HuH-7 (cell line): ENCODE measurements at regions not wholly inside any gene's neighbourhood (a gene's known extent, or its start where the extent isn't known, plus 50 kb on each side); places are given as distances from the start of the nearest gene placed in this dataset.
"Not testable (repeated sequence)": the region's sequence is repeated elsewhere in the genome, so short reads cannot be mapped to it uniquely, and the experiment has no call there.

Experiments
- DNase-seq: peaks from one replicate; pipeline ENCODE4 v3.0.0; 2011; ENCODE audit warnings: low spot score

DNA sequence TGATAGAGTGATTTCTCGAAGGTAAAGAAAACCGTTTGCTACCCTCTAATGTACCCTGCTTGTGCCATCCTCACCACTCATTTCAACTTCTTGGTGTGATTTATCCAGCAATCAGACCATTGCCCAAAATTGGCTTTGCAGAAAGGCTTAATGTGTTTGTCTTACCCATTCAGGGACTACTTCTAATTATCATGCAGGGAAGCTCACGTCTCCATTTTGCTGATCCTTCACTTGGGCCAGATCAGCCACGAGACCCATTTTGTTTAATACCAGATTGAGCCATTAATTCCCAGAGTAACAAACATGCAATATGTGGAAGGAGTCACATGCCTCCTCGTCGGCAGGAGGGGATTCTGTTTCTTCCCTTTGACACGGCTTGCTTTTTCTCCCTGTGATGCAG, 51.1 kb upstream of the CRY1 start:
- no peak for DNase-seq

DNA sequence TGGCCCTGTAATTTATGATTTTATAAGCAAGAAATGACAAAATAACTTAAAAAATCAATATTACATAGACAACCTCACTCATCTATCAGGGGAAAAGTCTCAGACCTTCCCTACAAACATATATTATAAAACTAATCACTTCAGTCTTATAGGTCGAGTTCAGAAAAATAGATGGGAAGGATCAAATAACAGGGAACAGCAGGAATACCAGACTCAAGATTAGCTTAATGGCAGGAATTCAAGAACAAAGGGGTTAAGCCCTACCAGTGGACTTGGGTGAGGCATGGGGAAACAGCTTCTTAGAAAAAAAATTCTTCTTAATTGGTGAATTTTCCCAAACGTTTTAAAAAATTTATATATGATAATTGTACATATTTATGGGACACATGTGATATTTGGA, 51.6 kb upstream of the CRY1 start:
- DNase-seq: no peak

DNA sequence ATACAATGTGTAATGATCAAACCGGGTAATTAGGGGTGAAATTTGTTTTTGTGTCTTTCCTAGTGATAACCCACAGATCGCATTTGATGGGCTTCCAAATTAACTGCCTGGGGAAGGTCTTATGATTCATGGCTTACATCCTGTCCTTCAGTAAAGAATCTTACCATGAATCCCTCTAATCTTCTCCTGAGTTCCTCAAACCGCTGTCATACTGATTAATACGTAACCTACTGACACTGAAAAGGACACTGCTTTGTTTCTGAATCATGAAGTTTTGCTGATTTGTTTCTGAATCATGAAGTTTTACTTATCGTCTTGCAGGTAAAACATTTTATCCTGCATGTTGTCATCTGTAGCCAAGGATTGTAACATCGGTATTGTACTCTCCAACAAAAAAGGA, 52.0 kb upstream of the CRY1 start:
- no peak for DNase-seq

DNA sequence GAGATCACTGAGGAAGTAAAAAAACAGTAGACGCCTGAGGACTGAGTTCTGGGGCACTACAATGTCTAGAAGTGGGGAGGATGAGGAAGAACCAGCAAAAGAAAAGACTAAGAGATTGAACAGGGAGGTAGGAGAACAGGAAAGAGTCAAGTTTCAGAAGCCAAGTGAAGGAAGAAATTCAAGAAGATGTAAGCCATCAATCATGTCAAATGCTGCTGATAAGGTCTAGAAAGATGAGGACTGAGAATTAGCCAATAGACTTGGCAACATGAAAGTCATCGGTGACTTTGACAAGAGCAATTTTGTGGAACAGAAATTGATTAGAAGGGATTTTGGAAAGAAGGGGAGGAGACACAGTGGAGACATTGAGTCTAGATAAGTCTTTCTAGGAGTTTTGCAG, 54.8 kb upstream of the CRY1 start:
- no peak for DNase-seq

DNA sequence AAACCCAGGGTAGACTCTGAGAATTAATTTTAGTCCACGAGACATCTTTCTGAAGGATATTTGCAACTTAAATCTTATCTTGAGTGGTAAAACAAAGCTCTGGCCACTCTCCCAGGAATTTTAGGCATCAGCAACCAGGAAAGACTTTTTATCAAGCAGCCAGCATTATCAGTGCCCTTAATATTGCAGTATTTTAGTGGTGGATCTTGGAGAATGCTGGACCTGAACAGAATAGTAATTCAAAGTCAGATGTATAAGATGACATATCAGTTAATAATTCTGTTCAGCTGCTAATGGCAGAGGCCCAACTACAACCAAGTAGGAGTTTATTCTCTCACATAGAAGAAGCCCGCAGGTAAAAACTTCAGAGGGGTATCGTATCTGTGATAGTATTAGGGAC, 59.0 kb upstream of the CRY1 start:
- no peak for DNase-seq

DNA sequence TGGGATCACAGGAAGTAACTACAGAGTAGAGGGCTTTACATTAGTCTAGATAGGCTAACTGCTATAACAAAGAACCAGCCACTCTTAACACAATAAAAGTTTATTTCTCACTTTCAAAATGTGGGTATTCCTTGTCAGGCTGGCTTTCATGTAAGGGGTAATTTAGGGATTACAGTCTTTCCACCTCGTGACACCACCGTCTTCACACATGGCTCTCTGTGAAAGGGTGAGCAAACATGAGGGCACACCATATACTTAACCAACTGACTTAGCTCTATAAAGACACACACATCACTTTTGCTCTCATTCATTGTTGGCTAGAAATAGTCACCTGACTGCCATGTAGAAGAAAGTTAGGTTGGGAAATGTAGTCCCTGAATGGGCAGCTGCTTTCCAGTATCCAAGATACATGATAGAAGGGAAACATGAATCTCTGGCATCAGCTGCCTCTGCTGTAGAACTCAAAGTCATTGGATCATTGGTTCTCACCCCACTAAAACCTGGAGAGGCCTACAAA, 66.1 kb upstream of the CRY1 start:
- DNase-seq: no peak

DNA sequence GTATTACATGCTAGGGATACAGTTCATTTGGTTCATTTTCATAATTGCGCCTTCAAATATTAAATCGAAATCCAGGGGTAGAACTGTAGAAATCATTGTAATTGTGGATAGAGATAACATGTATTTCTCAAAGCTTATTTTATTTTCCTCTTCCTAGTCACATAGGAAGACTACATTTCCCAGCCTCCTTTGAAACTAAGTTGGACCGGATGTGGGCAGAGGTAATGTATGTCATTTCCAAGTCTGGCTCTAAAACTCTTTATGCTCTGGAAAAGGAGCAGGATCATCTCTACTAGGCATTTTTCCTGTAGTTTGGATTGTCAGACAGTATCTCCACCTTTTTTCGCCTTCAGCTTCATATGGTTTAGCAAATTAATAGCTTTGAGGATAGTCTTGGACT, 70.1 kb upstream of the CRY1 start:
- no peak for DNase-seq

DNA sequence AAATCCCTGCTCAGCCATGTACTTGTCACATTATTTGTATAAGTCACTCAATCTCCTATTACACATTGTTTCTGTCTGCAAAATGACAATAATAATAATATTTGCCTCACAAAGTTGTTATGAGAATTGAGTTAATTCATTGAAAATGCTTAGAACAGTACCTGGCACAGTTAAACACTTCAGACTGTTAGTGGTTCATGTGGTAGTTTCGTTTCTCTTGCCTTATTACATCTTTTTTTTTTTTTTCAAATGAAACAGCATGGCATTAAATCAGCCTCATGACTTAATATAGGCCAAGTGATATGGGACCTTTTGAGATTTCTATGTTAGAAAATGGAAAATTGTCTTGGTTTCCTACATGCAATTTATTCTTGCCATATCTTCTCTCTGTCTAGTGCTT, 71.0 kb upstream of the CRY1 start:
- no peak for DNase-seq

DNA sequence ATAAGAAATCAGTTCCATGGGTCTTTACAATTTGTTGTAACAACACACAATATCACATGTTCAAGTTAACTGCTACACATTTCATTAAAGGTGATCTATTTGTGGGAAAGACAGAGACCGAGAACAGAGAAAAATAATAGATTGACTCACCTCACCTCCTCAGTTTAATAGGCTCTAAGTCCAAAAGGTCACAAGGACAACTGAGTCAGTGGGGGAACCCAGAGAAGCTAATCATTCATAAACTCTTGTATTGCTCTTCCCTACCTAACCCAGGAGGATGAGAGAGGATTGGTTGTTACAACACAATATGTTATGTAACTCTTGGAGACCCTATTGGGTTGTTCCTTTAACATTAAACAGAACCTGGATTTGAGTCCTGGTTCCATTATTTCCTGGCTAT, 72.2 kb upstream of the CRY1 start:
- DNase-seq: no peak

DNA sequence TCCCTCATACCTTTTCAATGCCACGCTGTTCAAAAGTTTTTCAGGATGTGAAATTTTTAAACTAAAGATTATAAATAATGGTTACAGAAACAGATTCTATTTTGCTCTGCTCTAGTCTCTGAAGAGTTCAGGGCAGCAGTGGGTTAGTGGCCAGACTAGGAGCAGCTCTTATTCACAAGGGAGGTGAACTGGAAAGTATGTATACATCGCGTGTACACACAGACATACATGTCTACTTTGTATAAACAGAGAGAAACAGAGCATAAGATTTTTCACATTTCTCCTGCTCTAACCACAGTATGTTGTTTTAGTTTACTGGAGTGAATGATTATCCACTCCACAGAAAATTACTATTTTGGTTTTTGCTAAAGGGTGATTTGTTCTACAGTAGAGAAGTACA, 74.4 kb upstream of the CRY1 start:
- no peak for DNase-seq

DNA sequence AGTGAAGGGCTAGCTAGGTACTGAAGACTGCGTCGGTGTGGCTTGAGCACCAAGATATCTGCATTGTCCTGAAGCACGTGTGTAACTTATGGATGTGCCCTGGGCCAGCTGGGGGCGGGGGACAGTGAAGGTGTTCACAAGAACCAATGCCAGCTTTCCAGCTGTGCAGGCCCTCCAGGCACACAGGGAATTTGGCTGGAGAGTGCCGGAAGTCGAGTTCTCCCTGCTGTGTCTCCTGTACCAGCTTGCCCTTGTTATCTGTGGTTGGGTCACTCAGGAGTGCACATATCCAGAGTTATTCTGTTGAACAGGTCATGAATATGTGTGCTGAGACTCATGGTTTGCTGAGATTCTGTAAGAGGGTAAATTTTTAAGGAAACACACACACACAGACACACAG, 75.9 kb upstream of the CRY1 start:
- DNase-seq: no peak

DNA sequence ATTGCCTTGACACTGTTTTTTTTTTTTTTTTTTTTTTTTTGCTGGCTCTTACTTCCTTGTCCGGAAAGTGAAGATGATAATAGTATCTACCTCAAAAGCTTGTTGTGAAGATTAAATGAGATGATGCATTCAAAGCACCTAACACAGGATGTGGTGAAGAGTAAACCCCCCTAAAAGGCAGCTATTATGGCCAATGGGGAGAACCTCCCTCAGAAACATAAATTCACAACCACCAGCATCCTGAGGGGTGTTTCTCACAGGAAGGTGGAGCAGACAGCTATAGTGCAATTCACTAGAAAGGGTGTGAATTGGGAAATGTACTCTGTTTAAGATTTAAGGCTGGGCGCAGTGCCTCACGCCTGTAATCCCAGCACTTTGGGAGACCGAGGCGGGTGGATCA, 85.4 kb upstream of the CRY1 start:
- no peak for DNase-seq

DNA sequence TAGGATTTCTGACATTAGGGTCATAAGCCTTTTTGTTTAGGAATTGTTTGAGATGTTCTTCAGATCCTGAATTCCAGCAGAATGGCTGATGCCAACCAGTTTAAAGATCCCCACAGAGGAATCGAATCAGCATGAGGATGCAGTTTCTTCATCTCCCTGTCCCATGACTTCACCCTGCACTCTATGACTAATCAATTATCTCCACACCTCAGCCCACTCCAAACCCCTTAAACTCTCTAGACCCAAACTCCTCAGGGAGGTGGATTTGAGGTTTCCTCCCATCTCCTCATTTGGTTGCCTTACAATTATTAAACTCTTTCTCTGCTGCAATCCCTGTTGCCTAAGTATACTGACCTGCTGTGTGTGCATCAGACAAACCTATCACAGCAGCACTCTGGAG, 86.5 kb upstream of the CRY1 start:
- no peak for DNase-seq

DNA sequence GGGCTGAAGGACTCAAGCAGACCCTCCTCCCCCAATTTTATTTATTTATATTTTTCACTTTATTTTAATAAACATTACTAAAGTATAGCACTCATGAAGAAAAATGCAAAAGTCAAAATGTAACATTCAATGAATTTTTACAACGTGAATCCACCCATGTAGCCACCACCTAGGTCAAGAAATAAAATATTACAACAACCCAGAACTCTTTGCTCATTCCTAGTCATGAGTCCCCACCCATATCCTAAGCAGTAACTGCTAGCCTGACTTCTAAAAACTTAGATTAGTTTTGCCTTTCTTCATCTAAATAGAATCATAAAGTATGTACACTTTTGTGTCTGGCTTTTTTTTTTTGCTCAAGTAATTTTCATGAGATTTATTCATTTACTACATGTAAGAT, 86.9 kb upstream of the CRY1 start:
- no peak for DNase-seq

DNA sequence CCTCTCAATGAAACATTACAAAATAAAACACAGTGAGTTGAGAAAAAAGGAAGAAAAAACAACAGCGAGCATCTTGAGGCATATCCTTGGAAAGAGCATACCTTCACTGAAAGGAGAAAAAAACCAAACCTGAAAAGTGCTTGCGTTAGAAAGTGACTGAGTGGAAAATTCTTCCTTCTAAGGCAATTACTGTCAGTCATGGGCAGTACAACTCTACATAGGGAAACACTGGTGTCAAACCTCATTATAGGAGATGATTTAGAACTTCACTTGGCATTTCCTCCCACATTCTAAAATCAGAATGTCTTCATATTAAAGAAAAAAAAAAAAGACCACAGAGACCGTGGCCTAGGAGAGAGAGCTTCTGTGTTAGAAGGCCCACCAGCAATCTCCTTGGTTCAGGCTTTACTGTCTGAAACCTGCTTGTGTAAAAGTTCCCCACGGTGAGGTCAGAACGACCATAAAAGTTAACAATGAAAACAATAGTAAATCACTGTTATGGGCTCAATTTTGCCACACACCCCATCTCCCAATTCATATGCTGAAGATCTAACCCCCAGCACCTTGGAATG, 91.1 kb upstream of the CRY1 start:
- DNase-seq: no peak

DNA sequence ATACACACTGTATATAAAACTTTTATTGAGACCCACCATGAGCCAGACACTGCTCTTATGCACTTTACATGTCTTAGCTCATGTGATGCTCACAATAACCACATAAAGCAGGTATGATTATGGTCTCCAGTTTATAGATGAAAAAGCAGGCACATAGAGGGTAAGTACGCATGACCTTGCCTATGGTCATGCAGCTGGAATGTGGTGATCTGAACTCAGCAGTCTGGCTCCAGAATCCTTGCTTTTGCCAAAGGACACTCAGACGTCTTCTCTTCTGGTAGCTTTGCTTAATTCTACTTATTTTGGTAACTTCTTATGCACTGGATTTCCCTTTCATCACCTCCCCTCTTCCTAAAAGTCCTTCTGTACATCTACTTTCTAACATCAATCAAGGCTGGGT, 103.3 kb upstream of the CRY1 start:
- no peak for DNase-seq

DNA sequence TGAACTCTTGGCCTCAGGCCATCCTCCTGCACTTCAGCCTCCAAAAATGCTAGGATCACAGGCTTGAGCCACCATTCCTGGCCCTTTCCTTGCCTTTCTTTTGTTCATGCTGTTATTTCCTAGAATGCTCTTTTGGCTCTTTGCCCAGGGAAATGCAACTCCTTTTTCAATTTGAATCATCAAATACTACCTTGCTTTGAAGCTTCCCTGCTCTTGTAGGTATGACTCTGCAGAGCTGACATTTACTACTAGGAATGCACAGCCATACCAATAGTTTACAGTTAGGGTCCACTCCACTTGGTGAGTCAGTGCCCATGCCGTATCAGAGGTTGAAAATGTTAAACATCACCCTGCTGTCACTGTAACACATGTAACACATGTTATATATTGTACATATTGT, 107.0 kb upstream of the CRY1 start:
- no peak for DNase-seq

DNA sequence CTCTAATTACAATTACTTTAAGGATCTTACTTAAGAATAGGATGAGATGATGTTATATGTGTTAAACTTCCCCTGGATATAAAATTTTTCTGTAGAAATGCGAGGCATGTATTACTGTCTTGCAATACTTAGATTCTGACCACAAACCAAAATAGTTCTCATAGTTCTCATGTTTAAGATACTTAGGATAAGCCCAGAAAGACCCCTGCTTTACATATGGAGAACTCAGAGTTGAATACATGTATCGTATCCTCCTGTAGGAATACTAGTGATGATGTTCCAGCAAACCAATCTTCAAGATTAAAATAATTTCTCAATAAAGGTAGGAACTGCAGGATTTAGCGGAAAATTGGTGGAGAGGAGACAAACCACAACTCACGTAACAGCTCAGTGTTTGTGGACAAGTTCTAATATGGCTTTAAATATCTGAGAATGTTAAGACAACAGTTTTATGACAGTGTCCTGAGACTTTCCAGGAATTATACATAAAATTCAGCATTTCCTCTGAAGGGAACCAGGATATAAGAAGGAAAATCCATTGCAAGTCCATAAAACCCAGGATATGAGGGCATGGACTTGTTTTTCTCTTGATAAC, 114.7 kb upstream of the CRY1 start:
- DNase-seq: no peak

DNA sequence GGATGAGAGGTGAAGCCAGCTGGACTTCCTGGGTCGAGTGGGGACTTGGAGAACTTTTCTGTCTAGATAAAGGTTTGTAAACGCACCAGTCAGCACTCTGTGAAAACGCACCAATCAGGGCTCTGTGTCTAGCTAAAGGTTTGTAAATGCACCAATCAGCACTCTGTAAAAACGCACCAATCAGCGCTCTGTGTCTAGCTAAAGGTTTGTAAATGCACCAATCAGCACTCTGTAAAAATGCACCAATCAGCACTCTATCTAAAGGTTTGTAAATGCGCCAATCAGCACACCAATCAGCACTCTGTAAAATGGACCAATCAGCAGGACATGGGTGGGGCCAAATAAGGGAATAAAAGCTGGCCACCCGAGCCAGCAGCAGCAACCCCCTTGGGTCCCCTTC, 116.4 kb upstream of the CRY1 start:
- DNase-seq: not testable (repeated sequence)

DNA sequence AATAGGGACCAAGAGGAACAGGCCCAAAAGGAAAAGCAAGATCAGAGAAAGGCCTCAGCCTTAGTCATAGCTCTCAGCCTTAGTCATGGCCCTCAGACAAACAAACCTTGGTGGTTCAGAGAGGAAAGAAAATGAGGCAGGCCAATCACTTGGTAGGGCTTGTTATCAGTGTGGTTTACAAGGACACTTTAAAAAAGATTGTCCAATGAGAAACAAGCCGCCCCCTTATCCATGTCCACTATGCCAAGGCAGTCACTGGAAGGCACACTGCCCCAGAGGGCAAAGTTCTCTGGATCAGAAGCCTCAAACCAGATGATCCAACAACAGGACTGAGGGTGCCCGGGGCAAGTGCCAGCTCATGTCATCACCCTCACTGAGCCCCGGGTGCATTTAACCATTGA, 121.0 kb upstream of the CRY1 start:
- DNase-seq: not testable (repeated sequence)

DNA sequence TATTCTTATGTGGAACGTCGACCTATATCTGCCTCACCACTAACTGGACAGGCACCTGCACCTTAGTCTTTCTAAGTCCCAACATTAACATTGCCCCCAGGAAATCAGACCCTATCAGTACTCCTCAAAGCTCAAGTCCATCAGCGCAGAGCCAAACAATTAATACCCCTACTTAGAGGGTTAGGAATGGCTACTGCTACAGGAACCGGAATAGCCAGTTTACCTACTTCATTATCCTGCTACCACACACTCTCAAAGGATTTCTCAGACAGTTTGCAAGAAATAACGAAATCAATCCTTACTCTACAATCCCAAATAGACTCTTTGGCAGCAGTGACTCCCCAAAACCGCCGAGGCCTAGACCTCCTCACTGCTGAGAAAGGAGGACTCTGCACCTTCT, 123.1 kb upstream of the CRY1 start:
- not testable (repeated sequence) for DNase-seq

DNA sequence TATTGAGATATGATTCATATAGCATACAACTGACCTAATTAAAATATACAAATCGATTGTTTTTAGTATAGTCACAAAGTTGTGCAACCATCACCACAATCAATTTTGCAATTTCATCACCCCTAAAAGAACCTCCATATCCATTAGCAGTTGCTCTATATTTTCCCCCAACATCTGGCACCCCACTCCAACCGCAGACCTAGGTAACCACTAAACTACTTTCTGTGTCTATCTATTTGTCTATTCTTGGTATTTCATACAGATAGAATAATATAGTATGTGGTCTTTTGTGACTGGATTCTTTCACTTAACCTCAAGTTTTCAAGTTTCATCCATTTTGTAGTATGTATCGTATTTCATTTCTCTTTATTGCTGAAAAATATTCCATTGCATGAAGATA, 126.0 kb upstream of the CRY1 start:
- no peak for DNase-seq

DNA sequence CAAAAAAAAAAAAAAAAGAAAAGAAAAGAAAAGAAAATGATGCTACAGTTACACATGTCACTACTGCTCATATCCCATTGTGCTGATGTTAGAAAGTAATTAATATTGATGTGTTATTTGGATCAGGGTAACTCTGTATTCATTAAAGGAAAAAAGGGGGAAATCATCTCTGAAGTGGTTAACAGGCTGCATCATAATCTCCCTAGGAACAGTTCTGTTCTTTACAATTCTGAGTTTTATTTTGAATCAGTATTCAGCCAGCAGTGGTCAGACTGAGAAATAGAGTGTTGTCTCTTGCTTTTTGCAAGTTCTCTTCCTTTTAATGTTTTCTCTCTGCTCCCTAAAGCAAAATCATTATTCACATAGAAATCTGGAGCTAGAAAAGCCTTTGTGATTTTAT, 128.6 kb upstream of the CRY1 start:
- no peak for DNase-seq

DNA sequence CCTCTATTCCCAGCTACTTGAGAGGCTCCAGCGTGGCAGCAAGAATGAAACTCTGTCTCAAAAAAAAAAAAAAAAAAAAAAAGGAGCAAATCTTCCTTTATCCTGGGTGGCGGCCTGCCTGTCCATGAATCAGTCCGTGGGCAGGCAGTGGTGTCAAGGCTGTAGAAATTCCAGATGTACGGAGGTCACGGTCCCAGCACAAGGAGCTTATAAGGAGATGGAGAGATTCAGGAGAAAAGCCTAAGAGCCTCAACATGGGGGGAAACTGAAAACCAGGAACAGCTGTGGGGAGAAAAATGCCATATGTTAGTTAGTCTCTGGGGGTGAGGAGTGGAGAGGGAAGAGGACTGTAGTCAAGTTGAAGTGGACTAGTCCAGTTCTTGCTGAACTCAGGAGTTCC, 130.5 kb upstream of the CRY1 start:
- DNase-seq: no peak

DNA sequence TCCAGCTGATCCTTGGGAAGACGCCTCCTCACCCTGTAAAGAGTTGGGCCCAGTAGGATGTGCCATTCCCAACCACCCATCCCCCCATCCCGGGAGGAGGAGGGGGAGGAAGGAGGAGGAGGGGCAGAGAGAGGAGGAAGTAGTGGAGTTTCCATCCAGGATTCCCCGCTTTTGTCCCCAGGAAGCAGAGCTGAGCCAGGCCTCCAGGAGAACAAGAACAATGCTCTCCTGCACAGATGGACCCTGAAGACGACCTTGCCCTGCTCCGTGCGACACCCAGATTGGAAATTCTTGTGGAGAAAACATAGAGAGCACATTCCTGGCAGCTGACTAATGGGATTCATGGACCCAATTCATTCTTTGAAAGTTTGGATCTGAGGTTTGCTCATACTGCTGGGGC, 132.3 kb upstream of the CRY1 start:
- DNase-seq: no peak
